NB4 (cell line): ENCODE measurements at regions not wholly inside any gene's neighbourhood (a gene's known extent, or its start where the extent isn't known, plus 50 kb on each side); places are given as distances from the start of the nearest gene placed in this dataset.
"Not testable (repeated sequence)": the region's sequence is repeated elsewhere in the genome, so short reads cannot be mapped to it uniquely, and the experiment has no call there.

Experiments used
- POLR2A ChIP-seq: IDR thresholded peaks from 2 replicates; pipeline ENCODE4 v1.6.1; 2011; ENCODE audit warnings: mild to moderate bottlenecking; ENCODE audit not compliant: insufficient read length; ENCODE audit errors: extremely low read depth
- TF ChIP-seq, protein P1 (sequence below): IDR thresholded peaks from 2 replicates; pipeline ENCODE4 v1.6.1; 2011; ENCODE audit warnings: low read depth, low read length

DNA sequence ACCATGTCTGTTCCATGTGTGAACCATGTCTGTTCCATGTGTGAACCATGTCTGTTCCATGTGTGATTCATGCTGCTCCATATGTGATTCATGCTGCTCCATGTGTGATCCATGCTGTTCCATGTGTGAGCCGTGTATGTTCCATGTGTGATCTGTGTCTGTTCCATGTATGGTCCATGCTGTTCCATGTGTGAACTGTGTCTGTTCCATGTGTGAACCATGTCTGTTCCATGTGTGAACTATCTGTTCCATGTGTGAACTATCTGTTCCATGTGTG lies 74.7 kb upstream of the METTL9 start:
- not testable (repeated sequence) for TF ChIP-seq POLR2A
- TF ChIP-seq, protein P1, sequence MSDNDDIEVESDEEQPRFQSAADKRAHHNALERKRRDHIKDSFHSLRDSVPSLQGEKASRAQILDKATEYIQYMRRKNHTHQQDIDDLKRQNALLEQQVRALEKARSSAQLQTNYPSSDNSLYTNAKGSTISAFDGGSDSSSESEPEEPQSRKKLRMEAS: peak; percentile 5; the same call in 1 of the 2 replicates
